ENCODE measurements at regions not wholly inside any gene's neighbourhood (a gene's known extent, or its start where the extent isn't known, plus 50 kb on each side); places are given as distances from the start of the nearest gene placed in this dataset.

GRCh38 chrX:87890437-87890836, 372.8 kb downstream of the KLHL4 start:
- TF ChIP-seq POLR2A (IDR thresholded peaks at IDR 0.05) (no peak), POLR2AphosphoS5 (IDR thresholded peaks at IDR 0.05) (no peak)
- TF ChIP-seq, protein P1, sequence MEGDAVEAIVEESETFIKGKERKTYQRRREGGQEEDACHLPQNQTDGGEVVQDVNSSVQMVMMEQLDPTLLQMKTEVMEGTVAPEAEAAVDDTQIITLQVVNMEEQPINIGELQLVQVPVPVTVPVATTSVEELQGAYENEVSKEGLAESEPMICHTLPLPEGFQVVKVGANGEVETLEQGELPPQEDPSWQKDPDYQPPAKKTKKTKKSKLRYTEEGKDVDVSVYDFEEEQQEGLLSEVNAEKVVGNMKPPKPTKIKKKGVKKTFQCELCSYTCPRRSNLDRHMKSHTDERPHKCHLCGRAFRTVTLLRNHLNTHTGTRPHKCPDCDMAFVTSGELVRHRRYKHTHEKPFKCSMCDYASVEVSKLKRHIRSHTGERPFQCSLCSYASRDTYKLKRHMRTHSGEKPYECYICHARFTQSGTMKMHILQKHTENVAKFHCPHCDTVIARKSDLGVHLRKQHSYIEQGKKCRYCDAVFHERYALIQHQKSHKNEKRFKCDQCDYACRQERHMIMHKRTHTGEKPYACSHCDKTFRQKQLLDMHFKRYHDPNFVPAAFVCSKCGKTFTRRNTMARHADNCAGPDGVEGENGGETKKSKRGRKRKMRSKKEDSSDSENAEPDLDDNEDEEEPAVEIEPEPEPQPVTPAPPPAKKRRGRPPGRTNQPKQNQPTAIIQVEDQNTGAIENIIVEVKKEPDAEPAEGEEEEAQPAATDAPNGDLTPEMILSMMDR (IDR thresholded peaks at IDR 0.05) = no peak

All from breast epithelium (tissue), 3 donors.